ENCODE measurements at regions not wholly inside any gene's neighbourhood (a gene's known extent, or its start where the extent isn't known, plus 50 kb on each side); places are given as distances from the start of the nearest gene placed in this dataset.

DNA sequence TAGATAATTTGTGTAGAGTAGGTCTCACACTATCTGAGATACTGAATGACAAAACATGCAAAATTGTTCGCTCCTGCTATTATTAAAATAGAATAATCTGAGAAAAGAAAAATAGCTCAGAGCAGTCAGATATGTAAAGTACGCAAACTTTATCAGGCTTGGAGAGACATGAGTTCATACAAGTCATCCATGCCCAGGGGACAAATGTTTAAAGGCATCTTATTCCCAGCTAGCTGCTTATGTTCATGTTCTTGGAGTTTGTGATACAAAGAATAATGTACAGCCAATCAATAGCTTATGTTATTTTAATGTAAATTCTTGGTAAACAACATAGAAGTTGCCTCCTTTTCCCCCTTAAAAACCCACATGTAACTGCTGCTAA, 69.4 kb upstream of the USP25 start:
- H3K79me2 ChIP-seq (ENCODE audit: control insufficient read depth, insufficient read depth, low read length): no peaks in the 10 kb centered on the region
- in situ Hi-C loops (cut with MboI): no loop called here
- no peak overlapping the region for H3K9ac ChIP-seq (ENCODE audit: insufficient read depth in 1 of 2, low read depth in 2 of 2, low read length in 2 of 2)
- CTCF ChIA-PET (ENCODE audit: low intra/inter-chr PET ratio): no interaction called here
- no peak overlapping the region for H2AFZ ChIP-seq (ENCODE audit: low read depth, low read length)
- H3K27me3 ChIP-seq (ENCODE audit: control insufficient read depth in 2 of 2, insufficient read depth in 2 of 2, low read length in 2 of 2): peaks cover 0 to 2% of the 10 kb centered on the region in 2 experiments; a peak in 1 of 5 replicates
- TF ChIP-seq BRD4 (IDR thresholded peaks at IDR 0.05) (no peak), ZNF347 (CRISPR knock-in tag; IDR thresholded peaks at IDR 0.05; ENCODE audit: low read depth) (no peak), HDAC1 (IDR thresholded peaks at IDR 0.05) (no peak), MCM3 (IDR thresholded peaks at IDR 0.05) (no peak), ZBED1 (IDR thresholded peaks at IDR 0.05) (no peak), SUPT5H (IDR thresholded peaks at IDR 0.05) (no peak), ZNF354B (CRISPR knock-in tag; IDR thresholded peaks at IDR 0.05) (no peak), RBBP5 (IDR thresholded peaks at IDR 0.05; ENCODE audit: borderline replicate concordance, insufficient read depth, low read length, poor library complexity, severe bottlenecking) (no peak)
- TF ChIP-seq, protein P1, sequence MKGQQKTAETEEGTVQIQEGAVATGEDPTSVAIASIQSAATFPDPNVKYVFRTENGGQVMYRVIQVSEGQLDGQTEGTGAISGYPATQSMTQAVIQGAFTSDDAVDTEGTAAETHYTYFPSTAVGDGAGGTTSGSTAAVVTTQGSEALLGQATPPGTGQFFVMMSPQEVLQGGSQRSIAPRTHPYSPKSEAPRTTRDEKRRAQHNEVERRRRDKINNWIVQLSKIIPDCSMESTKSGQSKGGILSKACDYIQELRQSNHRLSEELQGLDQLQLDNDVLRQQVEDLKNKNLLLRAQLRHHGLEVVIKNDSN (CRISPR knock-in tag; IDR thresholded peaks at IDR 0.05): no peak
- TF ChIP-seq, protein P2, sequence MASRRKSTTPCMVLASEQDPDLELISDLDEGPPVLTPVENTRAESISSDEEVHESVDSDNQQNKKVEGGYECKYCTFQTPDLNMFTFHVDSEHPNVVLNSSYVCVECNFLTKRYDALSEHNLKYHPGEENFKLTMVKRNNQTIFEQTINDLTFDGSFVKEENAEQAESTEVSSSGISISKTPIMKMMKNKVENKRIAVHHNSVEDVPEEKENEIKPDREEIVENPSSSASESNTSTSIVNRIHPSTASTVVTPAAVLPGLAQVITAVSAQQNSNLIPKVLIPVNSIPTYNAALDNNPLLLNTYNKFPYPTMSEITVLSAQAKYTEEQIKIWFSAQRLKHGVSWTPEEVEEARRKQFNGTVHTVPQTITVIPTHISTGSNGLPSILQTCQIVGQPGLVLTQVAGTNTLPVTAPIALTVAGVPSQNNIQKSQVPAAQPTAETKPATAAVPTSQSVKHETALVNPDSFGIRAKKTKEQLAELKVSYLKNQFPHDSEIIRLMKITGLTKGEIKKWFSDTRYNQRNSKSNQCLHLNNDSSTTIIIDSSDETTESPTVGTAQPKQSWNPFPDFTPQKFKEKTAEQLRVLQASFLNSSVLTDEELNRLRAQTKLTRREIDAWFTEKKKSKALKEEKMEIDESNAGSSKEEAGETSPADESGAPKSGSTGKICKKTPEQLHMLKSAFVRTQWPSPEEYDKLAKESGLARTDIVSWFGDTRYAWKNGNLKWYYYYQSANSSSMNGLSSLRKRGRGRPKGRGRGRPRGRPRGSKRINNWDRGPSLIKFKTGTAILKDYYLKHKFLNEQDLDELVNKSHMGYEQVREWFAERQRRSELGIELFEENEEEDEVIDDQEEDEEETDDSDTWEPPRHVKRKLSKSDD (conservative IDR thresholded peaks at IDR 0.05; ENCODE audit: low read length): no peak
- TF ChIP-seq, protein P3, sequence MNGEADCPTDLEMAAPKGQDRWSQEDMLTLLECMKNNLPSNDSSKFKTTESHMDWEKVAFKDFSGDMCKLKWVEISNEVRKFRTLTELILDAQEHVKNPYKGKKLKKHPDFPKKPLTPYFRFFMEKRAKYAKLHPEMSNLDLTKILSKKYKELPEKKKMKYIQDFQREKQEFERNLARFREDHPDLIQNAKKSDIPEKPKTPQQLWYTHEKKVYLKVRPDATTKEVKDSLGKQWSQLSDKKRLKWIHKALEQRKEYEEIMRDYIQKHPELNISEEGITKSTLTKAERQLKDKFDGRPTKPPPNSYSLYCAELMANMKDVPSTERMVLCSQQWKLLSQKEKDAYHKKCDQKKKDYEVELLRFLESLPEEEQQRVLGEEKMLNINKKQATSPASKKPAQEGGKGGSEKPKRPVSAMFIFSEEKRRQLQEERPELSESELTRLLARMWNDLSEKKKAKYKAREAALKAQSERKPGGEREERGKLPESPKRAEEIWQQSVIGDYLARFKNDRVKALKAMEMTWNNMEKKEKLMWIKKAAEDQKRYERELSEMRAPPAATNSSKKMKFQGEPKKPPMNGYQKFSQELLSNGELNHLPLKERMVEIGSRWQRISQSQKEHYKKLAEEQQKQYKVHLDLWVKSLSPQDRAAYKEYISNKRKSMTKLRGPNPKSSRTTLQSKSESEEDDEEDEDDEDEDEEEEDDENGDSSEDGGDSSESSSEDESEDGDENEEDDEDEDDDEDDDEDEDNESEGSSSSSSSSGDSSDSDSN (IDR thresholded peaks at IDR 0.05; ENCODE audit: borderline replicate concordance in 1 of 2, low read depth in 2 of 2, low read length in 2 of 2): no peak
- no peak for FAIRE-seq
- H3K27ac ChIP-seq (ENCODE audit: extremely low read depth, low read depth, low read length): no peak overlapping the region
- no peaks in the 10 kb centered on the region for H3K9me3 ChIP-seq (replicated peaks; ENCODE audit: control insufficient read depth, insufficient read depth, low read depth, low read length)
- no peaks in the 10 kb centered on the region for H3K9me1 ChIP-seq (ENCODE audit: control insufficient read depth, insufficient read depth, low read length)
- no TSS peak for BruUV-seq (replicated peaks)
- no peak for ATAC-seq
- WGBS (ENCODE audit: insufficient coverage, low coverage, missing lambda C conversion rate): 0% methylated on average over 2 of the region's 2 CpGs
- no peak overlapping the region for H3K4me2 ChIP-seq (ENCODE audit: insufficient read depth, low read length)
- no peaks in the 10 kb centered on the region for H3K4me1 ChIP-seq (replicated peaks in 1 of 2; ENCODE audit: control insufficient read depth in 2 of 2, insufficient read depth in 2 of 2, low read length in 2 of 2)
- intact Hi-C loops (cut with micrococcal nuclease): no loop called here
- no peaks in the 10 kb centered on the region for H4K20me1 ChIP-seq (replicated peaks; ENCODE audit: control insufficient read depth, insufficient read depth, low read length)
- no peaks in the 10 kb centered on the region for H3K36me3 ChIP-seq (ENCODE audit: control insufficient read depth, insufficient read depth, low read length)
- no peak overlapping the region for H3K4me3 ChIP-seq
- POLR2A ChIA-PET: no interaction called here
- no peak for DNase-seq (ENCODE audit: extremely low read depth in 1 of 4, low spot score in 3 of 4)
